Fibroblast of skin of left quadriceps (primary cell): ENCODE measurements at regions not wholly inside any gene's neighbourhood (a gene's known extent, or its start where the extent isn't known, plus 50 kb on each side); places are given as distances from the start of the nearest gene placed in this dataset.

ENCODE experiments used
- DNase-seq, 2 experiments: peaks; one replicate each; pipeline ENCODE4 v3.0.0-alpha.2; 2013; ENCODE audit warnings: low read depth in 2 of 2

DNA sequence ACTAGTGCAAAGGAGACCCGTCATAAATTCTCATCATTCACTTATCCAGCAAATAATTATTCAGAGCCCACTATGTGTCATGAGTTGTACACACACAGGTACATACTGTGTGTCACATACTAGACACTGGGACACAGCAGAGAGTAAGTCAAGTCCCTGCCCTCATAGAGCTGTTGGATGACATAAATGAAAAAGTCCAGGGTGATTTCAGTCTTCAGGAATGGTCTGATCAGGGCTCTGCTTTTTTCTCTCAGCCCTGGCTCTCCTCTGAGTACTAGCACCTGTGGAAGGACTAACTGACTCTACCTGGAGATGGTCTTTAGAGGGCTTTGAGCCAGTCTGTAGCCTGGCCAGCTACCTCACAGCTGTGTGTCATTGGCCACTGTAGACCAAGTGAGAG, 198.0 kb upstream of the LEF1 start:
- no peak for DNase-seq

GRCh38 chr4:108365551-108365950, 196.8 kb upstream of the LEF1 start:
- DNase-seq: no peak

DNA sequence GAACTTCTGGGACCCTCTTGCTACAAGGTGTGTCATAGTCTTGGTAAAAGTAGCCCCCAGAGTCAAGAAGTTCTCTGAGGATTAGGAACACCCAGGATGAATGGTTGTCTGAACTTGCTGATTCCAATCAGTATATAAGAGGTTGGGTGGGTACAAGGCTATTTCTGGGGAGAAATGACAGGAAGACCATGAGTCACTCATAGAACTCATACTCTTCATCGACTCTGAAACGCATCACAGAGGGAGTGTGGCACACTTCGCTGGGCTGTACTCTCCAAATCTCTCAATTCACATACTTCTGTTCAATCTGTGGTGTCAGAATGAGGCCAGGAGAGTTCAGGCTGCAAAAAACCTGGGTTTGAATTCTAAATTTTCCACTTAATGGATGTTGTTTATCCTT, 193.2 kb upstream of the LEF1 start:
- no peak for DNase-seq

- no peak for DNase-seq
Measured at GRCh38 chr4:108361446-108361820, 192.7 kb upstream of the LEF1 start.

DNA sequence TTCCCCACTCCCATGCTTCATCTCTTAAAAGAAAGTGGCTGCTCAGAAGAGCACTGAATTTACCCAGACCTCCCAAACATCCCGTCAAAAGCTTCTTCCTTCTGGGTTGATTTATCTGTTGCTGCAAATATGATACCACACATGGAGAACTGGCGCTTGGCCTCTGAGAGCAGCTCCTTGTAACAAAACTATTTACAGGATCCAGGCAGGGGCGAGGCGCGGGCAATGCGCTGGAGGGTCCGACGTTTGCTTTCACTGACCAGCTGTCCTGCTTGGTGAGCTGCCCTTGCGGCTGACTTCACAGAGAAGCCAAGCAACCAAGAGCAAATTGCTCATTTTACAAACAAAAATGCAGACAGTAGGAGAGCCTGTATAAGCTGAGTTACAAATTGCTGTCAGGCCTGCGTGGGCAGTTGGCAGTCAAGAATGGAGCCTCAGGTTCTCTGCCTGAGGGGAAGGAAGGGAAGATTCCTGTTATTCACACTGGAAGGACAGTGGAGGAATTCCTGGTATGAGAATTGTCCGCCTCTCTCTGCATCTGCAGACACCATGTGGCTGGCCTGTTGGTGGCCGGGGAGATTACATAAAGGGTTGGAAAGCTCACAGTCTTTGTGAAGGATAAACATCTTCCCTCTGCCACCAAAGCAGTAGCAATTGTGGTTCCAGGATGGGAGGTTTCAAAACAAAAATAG, 192.2 kb upstream of the LEF1 start:
- DNase-seq: peak; percentile 36 to 50

GRCh38 chr4:108359986-108360681, 191.4 kb upstream of the LEF1 start:
- no peak for DNase-seq

DNA sequence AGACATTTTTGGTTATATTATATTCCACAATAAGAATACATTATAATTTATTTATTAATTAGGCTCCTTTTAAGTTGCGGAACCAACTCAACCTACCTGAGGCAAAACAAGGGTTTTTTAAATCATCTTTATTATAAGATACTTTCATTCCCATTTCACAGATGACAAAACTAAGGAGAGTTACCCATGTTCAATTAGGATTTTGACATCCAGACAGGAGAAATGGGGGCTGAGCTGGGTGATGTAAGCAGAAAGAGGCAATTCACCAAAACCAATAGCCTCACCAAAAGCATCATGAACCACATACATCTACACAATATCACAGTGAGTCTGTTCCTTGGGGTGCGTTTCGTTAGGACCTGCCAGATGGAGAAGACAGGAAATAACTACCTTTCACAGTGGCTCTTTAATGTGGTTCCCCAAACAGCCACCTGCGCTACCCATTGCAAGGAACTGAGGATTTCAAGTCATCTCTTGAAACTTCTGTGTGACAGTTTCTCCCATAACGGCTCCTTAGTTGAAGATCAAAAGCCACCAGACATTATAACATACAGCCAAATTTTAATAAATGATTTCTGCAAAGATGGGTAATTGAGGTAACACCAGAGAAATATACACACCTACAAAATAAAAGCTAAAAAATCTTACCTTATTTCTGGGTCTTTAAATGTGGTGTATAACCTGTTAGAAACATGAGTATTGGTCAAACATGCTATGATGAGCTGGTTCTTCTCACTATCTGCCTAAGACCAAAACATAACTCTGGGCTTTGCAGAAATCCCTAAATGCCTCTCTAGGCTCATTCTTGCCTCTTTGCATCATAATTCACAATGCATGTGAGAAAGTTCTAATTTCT, 190.6 kb upstream of the LEF1 start:
- no peak for DNase-seq

- no peak for DNase-seq
Measured at GRCh38 chr4:108355902-108356535, 187.3 kb upstream of the LEF1 start.

DNA sequence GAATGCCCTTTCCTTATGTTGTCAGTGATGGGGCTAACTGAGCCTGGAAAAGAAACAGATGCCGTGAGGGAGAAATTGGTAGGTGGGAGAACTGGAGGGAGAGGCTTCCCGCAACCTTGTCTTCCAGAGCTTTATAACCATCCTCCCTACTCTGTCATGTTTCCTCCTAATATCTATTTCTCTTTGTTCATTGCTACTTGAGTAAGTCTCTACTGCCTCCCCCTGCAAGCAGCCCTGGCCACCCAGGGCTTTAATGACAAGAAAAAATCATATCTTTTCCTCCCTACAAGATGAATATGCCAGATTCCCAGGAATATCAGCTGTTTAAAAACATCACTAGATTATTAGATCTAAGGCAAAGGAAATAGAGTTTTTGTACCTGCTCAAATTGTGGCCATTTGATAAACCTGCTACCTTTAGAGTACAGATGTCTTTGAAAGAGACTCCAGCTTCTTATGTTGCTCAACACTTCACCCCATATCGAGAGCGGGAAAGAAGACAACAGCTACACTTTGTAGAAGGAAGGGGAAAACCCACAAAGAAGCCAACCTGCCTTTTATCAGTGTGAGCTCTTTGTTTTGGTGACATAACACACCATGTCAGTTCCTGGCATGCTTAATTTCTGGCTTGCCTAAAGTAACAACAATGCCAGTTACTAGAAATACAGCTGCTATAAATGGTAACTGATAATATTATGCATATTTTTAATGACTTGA, 186.6 kb upstream of the LEF1 start:
- no peak for DNase-seq

- no peak for DNase-seq
Measured at GRCh38 chr4:108352664-108353308, 184.1 kb upstream of the LEF1 start.

- no peak for DNase-seq
Measured at GRCh38 chr4:108351791-108352190, 183.1 kb upstream of the LEF1 start.

- no peak for DNase-seq
Measured at GRCh38 chr4:108350332-108350731, 181.6 kb upstream of the LEF1 start.

DNA sequence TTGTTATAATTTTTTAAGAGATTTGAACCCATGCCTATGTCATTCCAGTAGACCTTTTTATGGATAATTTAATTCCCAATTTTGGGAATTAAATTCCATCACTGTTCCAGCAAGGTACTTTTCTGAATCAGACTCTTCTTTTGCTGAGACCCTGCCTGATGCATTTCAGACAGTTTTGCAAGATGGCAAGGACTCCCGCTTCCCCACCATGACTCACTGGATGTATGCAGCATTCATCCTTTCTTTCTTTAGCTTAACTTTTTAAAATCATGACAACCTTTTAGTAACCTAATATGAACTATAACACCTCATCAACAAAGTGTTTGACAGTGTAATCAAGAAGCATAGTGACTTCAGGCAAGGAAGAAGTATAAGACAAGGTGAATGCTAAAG, 178.1 kb upstream of the LEF1 start:
- DNase-seq: no peak

DNA sequence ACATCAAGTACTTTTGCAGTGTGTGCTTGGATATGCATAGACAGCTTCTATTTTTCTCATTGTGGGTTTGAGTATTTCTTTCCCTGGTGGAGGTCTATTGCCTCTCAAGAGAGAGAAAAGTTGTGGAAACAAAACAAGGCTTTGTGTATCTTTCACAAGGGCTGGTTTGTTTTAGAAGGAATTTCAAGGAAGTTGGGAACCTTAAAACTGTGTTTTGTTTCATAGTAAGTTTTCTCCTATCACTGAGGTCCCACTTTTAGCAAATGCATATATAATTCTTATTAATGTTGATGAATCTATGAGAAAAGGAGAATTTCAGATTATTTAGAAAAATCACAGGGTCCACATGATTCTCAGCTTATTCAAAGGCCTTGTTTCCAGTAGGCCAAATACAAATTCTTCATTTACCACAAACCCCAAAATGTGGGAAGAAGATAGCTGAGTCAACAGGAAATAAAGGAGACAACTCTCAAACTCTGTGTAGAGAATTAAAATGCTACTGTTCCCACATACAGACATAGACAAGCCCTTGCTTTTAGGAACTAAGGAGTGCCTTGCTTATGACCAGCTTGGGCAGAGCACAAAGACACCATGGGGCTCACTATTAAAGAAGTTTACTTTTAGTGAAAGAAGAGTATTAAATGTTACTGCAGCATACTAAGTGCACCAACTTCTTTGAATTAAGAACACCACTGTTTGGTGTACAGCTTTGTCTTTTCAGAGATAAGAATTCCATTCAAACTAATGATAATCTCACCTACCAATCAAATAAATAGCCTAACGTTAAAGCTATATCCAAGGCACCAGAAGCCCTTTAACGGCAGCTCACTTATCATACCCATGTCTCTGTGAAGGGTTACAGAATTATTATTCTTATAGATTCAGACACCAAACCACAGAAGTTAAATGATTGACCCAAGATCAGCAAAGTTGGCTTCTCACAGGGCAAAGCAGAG, 177.4 kb upstream of the LEF1 start:
- peak; percentile 50 to 56 for DNase-seq

DNA sequence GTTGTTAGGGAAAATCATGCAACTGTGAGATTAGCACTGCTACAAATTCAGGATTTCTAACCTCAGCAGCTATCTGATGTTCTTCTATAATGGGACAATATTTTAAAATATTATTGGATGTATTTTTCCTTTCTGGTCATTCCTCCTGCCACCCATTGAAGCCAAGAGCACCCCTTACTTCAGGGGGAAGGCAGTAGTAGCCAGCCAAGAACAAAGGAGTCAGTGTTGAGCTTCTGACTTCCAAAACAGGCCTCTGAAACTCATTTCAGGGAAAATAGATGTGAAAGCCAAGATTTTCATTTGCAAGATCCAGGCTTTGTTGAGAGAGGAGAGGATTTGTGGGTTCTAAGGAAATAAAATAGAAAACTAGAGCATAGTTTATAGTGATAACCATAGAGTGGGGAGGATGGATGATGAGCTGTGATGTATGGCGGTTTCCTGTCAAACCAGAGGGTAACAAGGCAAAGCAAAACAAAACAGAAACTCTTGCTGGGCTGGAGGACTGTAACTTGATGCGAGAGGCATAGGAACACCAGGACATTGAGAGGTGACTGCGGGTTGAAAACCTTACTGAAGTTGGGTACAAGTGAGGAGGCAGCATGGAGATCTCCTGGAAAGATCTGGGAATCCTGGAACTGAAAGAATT, 173.7 kb upstream of the LEF1 start:
- no peak for DNase-seq

DNA sequence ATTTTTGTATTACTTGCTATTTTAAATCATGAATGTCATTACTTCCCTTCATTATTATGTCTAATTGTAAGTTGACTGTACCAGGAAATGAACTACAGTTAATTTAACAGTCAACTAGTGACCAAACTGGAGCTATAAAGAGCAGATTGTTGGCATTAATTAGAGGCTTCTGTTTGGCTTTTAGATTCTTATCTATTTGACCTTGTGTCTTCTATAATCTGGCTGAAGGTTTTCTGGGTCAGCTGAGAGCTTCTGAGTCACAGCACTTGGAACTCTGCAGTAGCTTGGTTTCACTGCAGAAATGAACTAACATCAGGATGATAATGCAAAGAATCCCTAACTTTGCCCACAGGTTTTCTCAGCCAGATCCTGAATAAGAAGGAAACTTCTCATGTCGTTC, 169.2 kb upstream of the LEF1 start:
- no peak for DNase-seq

DNA sequence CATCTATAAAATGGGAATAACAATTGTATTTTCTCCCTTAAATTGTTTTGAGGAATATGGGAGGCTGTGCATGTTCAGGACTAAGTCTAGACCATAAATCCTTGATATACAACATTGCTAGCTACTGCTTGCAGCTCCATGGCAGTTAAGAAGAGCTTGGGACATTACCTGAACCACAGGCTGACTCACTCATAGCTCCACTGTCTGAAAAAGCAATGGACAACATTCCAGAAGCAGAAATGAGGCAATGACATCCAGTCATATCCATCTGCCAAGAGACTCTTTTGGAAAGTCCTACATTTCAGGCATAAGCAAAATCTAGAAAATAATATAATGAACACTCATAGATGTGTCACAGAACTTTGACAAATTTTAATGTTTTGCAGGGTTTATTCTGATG, 167.3 kb upstream of the LEF1 start:
- DNase-seq: peak in 1 of 2 experiments; percentile 37

DNA sequence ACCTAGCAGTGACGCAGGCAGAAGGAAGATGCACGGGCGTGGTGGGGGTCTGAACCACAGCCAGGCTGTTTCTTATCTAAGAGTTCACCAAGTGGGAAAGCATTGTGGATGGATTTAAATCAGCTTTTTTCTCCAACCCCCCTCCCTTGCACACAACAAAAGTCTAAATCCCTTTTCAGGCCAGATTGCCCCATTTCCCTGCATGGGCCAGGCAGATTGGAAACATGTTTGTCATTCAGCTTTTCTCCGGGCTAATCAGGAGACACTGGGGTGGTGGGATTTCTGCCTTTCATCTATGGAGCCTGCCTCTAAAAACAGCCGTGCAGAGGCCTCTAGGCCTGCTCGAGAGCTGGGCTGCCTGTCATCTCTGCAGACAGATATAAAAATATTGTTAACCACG, 166.3 kb upstream of the LEF1 start:
- no peak for DNase-seq

GRCh38 chr4:108334031-108334430, 165.3 kb upstream of the LEF1 start:
- no peak for DNase-seq
